Smooth muscle cell (in vitro differentiated cells): ENCODE measurements at regions not wholly inside any gene's neighbourhood (a gene's known extent, or its start where the extent isn't known, plus 50 kb on each side); places are given as distances from the start of the nearest gene placed in this dataset.

Source experiments
- DNase-seq: peaks from one replicate; lab custom pipeline; 2025; ENCODE audit not compliant: unreplicated experiment; lab: John Stamatoyannopoulos, UW
- H2AFZ ChIP-seq: fragments of 200-600 bp; sonication (generic); 2 replicates; pipeline ENCODE4 v1.6.0; 2016; ENCODE audit warnings: antibody characterized with exemption, low read depth, mild to moderate bottlenecking
- H3F3A ChIP-seq: fragments of 200-600 bp; sonication (generic); 2 replicates; pipeline ENCODE4 v1.6.0; 2017; ENCODE audit warnings: antibody characterized with exemption, low read depth
- H3K27ac ChIP-seq: fragments of 200-600 bp; sonication (generic); 2 replicates; pipeline ENCODE4 v1.5.1; 2016; ENCODE audit warnings: low read depth, mild to moderate bottlenecking
- H3K27me3 ChIP-seq: fragments of 200-600 bp; sonication (generic); 2 replicates; pipeline ENCODE4 v1.6.1; 2016; ENCODE audit warnings: low read depth, mild to moderate bottlenecking
- H3K36me3 ChIP-seq: fragments of 200-600 bp; sonication (generic); 2 replicates; pipeline ENCODE4 v1.5.1; 2016; ENCODE audit warnings: low read depth
- H3K4me1 ChIP-seq: fragments of 200-600 bp; sonication (generic); 2 replicates; pipeline ENCODE4 v1.5.1; 2016; ENCODE audit warnings: low read depth
- H3K4me2 ChIP-seq: fragments of 200-600 bp; sonication (generic); 2 replicates; pipeline ENCODE4 v1.6.0; 2016; ENCODE audit warnings: mild to moderate bottlenecking
- H3K4me3 ChIP-seq: fragments of 200-600 bp; sonication (generic); 2 replicates; pipeline ENCODE4 v1.5.1; 2016; ENCODE audit warnings: mild to moderate bottlenecking
- H3K79me2 ChIP-seq: fragments of 200-600 bp; sonication (generic); 2 replicates; pipeline ENCODE4 v1.6.0; 2016; ENCODE audit warnings: low read depth, mild to moderate bottlenecking
- H3K9ac ChIP-seq: fragments of 200-600 bp; sonication (generic); 2 replicates; pipeline ENCODE4 v1.6.0; 2016; ENCODE audit warnings: low read depth
- H3K9me3 ChIP-seq: fragments of 200-600 bp; sonication (generic); replicated peaks from 2 replicates; pipeline ENCODE4 v1.5.1; 2016; ENCODE audit warnings: low read depth
- H4K20me1 ChIP-seq: fragments of 200-600 bp; sonication (generic); 2 replicates; pipeline ENCODE4 v1.6.0; 2016; ENCODE audit warnings: low read depth
- WGBS: methylation state at CpG from one replicate; pipeline ENCODE4 v1.1.7; 2016; ENCODE audit warnings: low lambda C conversion rate; 5-methylcytosine and 5-hydroxymethylcytosine counted together
- TF ChIP-seq, protein P1 (sequence below): fragments of 200-600 bp; sonication (generic); IDR thresholded peaks from 2 replicates; pipeline ENCODE4 v1.5.1; 2017; ENCODE audit warnings: borderline replicate concordance, mild to moderate bottlenecking, antibody characterized with exemption; ENCODE audit not compliant: insufficient read depth, poor library complexity, severe bottlenecking

DNA sequence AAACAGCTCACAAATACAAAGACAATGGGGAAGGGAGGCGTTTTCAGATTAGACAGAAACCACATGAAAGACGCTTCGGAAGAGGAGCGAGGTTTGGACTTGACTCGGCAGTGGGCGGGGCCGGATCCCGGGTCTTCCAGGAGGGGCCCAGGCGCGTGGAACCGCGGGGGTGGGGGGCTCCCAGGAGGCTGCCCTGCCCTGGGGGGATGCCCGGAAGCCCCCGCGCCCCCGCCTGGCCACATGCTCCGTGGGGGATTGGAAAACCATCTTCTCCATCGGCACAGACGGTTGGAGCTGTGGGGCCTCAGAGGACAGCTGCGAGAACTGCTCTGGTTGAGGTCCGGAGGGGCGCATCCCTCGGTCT lies 186.0 kb upstream of the SHH start:
- no peak overlapping the region for H3K4me2 ChIP-seq
- H3F3A ChIP-seq: no peaks in the 10 kb centered on the region
- no peak overlapping the region for H3K27ac ChIP-seq
- no peaks in the 10 kb centered on the region for H3K9me3 ChIP-seq
- no peak overlapping the region for H3K4me3 ChIP-seq
- H3K36me3 ChIP-seq: no peaks in the 10 kb centered on the region
- no peaks in the 10 kb centered on the region for H3K79me2 ChIP-seq
- no peaks in the 10 kb centered on the region for H4K20me1 ChIP-seq
- 88% methylated on average over 22 of the region's 23 CpGs for WGBS
- TF ChIP-seq, protein P1, sequence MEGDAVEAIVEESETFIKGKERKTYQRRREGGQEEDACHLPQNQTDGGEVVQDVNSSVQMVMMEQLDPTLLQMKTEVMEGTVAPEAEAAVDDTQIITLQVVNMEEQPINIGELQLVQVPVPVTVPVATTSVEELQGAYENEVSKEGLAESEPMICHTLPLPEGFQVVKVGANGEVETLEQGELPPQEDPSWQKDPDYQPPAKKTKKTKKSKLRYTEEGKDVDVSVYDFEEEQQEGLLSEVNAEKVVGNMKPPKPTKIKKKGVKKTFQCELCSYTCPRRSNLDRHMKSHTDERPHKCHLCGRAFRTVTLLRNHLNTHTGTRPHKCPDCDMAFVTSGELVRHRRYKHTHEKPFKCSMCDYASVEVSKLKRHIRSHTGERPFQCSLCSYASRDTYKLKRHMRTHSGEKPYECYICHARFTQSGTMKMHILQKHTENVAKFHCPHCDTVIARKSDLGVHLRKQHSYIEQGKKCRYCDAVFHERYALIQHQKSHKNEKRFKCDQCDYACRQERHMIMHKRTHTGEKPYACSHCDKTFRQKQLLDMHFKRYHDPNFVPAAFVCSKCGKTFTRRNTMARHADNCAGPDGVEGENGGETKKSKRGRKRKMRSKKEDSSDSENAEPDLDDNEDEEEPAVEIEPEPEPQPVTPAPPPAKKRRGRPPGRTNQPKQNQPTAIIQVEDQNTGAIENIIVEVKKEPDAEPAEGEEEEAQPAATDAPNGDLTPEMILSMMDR: no peak
- no peak overlapping the region for H3K9ac ChIP-seq
- no peak for DNase-seq
- H3K27me3 ChIP-seq: peaks cover 2% of the 10 kb centered on the region
- H2AFZ ChIP-seq: no peak overlapping the region
- no peaks in the 10 kb centered on the region for H3K4me1 ChIP-seq

- H3K27me3 ChIP-seq: peaks cover 2% of the 10 kb centered on the region
- H2AFZ ChIP-seq: no peak overlapping the region
- no peaks in the 10 kb centered on the region for H4K20me1 ChIP-seq
- WGBS: 91% methylated on average over 34 of the region's 35 CpGs
- H3K27ac ChIP-seq: no peak overlapping the region
- no peak for DNase-seq
- no peak overlapping the region for H3K4me2 ChIP-seq
- H3K4me3 ChIP-seq: no peak overlapping the region
- no peaks in the 10 kb centered on the region for H3K4me1 ChIP-seq
- TF ChIP-seq, protein P1: no peak
- H3K79me2 ChIP-seq: no peaks in the 10 kb centered on the region
- no peak overlapping the region for H3K9ac ChIP-seq
- no peaks in the 10 kb centered on the region for H3F3A ChIP-seq
- no peaks in the 10 kb centered on the region for H3K9me3 ChIP-seq
- no peaks in the 10 kb centered on the region for H3K36me3 ChIP-seq
These were observed 185.4 kb upstream of the SHH start for GRCh38 chr7:155997431-155998327.

DNA sequence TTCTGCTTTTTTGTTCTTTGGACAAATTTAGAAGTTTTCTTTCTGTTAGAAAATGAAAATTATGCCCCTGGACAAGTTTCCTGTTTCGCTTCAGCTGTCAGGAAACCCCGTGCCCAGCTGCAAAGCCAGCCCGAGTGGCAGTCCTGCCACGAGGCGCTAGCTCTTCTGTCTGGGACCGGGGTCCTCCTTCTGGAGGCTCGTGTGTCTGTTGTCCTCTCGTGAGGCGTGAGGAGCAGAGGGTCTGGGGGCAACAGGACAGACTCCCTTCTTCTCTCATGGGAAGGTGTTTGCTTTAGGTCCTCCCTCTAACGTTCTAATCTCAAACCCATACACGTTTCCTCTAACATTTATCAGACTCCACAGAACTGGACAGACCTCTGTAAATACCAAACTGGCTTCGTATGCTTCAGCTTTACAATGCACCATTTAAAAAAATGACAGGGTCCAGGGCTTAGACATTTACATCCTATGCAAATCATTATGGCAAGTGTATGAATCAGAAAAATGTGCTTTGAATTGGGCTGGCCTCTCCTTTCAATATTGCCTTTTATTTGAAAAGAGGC lies 184.5 kb upstream of the SHH start:
- Histone ChIP-seq H3K27ac (no peak overlapping the region), H3F3A (no peaks in the 10 kb centered on the region), H3K9me3 (no peaks in the 10 kb centered on the region), H3K36me3 (no peaks in the 10 kb centered on the region), H2AFZ (no peak overlapping the region), H3K27me3 (peaks cover 2% of the 10 kb centered on the region), H3K4me1 (no peaks in the 10 kb centered on the region), H3K79me2 (no peaks in the 10 kb centered on the region), H4K20me1 (no peaks in the 10 kb centered on the region), H3K4me2 (no peak overlapping the region), H3K4me3 (no peak overlapping the region), H3K9ac (no peak overlapping the region)
- no peak for DNase-seq
- TF ChIP-seq, protein P1: no peak
- WGBS: 85% methylated on average over 12 of the region's 12 CpGs
